Breast epithelium (tissue), 4 donors: ENCODE measurements at regions not wholly inside any gene's neighbourhood (a gene's known extent, or its start where the extent isn't known, plus 50 kb on each side); places are given as distances from the start of the nearest gene placed in this dataset.

ENCODE experiments used
- DNase-seq, 2 donors: peaks; one replicate each; pipeline ENCODE4 v3.0.0-alpha.2; 2019; ENCODE audit warnings: low spot score in 2 of 2
- H3K27ac ChIP-seq, 2 donors: fragments of 200-600 bp; sonication (generic) in 1 of 2; one replicate each; pipeline ENCODE4 v1.5.1; 2016 to 2019; ENCODE audit warnings: mild to moderate bottlenecking in 1 of 2
- H3K27me3 ChIP-seq, 2 donors: fragments of 200-600 bp; sonication (generic) in 1 of 2; one replicate each; pipeline versions ENCODE4 v1.5.1 to v1.6.0; 2017 to 2019; ENCODE audit warnings: control low read depth in 1 of 2, mild to moderate bottlenecking in 1 of 2
- H3K36me3 ChIP-seq: fragments of 200-600 bp; one replicate; pipeline ENCODE4 v1.5.1; 2019
- H3K4me1 ChIP-seq, 2 donors: fragments of 200-600 bp; sonication (generic); one replicate each; pipeline ENCODE4 v1.5.1; 2016 to 2019; ENCODE audit warnings: control low read depth in 1 of 2
- H3K4me3 ChIP-seq, 3 donors: fragments of 200-600 bp; sonication (generic); 1 replicate in 2 of 3; 2 replicates in 1 of 3; pipeline ENCODE4 v1.5.1; 2016 to 2019; ENCODE audit warnings: mild to moderate bottlenecking in 3 of 3, moderate library complexity in 2 of 3
- H3K9me3 ChIP-seq, 2 donors: fragments of 200-600 bp; sonication (generic) in 1 of 2; one replicate each; pipeline ENCODE4 v1.5.1; 2016 to 2019; ENCODE audit warnings: control low read depth in 1 of 2
- CTCF ChIP-seq, 3 donors: fragments of 450-650 bp; IDR thresholded peaks; one replicate each; pipeline ENCODE4 v1.5.1; 2016 to 2017; ENCODE audit warnings: antibody characterized with exemption in 3 of 3, mild to moderate bottlenecking in 3 of 3, moderate library complexity in 3 of 3
- POLR2A ChIP-seq: fragments of 450-650 bp; IDR thresholded peaks from one replicate; pipeline ENCODE4 v1.6.1; 2016; ENCODE audit warnings: antibody characterized with exemption, mild to moderate bottlenecking, moderate library complexity
- POLR2AphosphoS5 ChIP-seq, 3 donors: sonication (generic); formaldehyde crosslinking; IDR thresholded peaks; one replicate each; pipeline ENCODE4 v1.6.1; 2017; ENCODE audit warnings: antibody characterized with exemption in 3 of 3
- intact Hi-C: fragments of 100-400 bp; cut with DNase I; formaldehyde crosslinking; loops from one replicate; pipeline ENCODE4 v1.15.1; 2023; ENCODE audit warnings: low total_unique reads

GRCh38 chr2:128835974-128836373 lies 517.3 kb upstream of the HS6ST1 start:
- Histone ChIP-seq H3K4me3 (no peak overlapping the region), H3K27me3 (no peaks in the 10 kb centered on the region), H3K36me3 (no peaks in the 10 kb centered on the region), H3K9me3 (no peaks in the 10 kb centered on the region), H3K4me1 (no peaks in the 10 kb centered on the region), H3K27ac (no peak overlapping the region)
- intact Hi-C loops, result no loop called here
- TF ChIP-seq POLR2AphosphoS5 (IDR thresholded peaks at IDR 0.05), result no peak
- no peak for TF ChIP-seq POLR2A
- TF ChIP-seq CTCF (IDR thresholded peaks at IDR 0.05), result no peak
- DNase-seq, result no peak

GRCh38 chr2:128836559-128837100 lies 518.0 kb upstream of the HS6ST1 start:
- no peak for TF ChIP-seq POLR2A
- TF ChIP-seq CTCF (IDR thresholded peaks at IDR 0.05), result no peak
- no peak for TF ChIP-seq POLR2AphosphoS5 (IDR thresholded peaks at IDR 0.05)
- Histone ChIP-seq H3K36me3 (no peaks in the 10 kb centered on the region), H3K27ac (no peak overlapping the region), H3K4me3 (no peak overlapping the region), H3K4me1 (no peaks in the 10 kb centered on the region), H3K9me3 (no peaks in the 10 kb centered on the region), H3K27me3 (no peaks in the 10 kb centered on the region)
- no peak for DNase-seq
- intact Hi-C loops, result no loop called here

- no peak for DNase-seq
- Histone ChIP-seq H3K27me3 (no peaks in the 10 kb centered on the region), H3K36me3 (no peaks in the 10 kb centered on the region), H3K9me3 (no peaks in the 10 kb centered on the region), H3K4me3 (no peak overlapping the region), H3K4me1 (no peaks in the 10 kb centered on the region), H3K27ac (no peak overlapping the region)
- no peak for TF ChIP-seq POLR2A
- TF ChIP-seq POLR2AphosphoS5 (IDR thresholded peaks at IDR 0.05), result no peak
- intact Hi-C loops, result no loop called here
These were observed 519.6 kb upstream of the HS6ST1 start for GRCh38 chr2:128838244-128838643.

GRCh38 chr2:128841803-128842202 lies 523.1 kb upstream of the HS6ST1 start:
- intact Hi-C loops, result no loop called here
- Histone ChIP-seq H3K36me3 (no peaks in the 10 kb centered on the region), H3K4me3 (no peak overlapping the region), H3K4me1 (no peaks in the 10 kb centered on the region), H3K9me3 (no peaks in the 10 kb centered on the region), H3K27ac (no peak overlapping the region), H3K27me3 (no peaks in the 10 kb centered on the region)
- TF ChIP-seq POLR2A (no peak), CTCF (IDR thresholded peaks at IDR 0.05) (no peak), POLR2AphosphoS5 (IDR thresholded peaks at IDR 0.05) (no peak)
- DNase-seq, result no peak

- intact Hi-C loops, result no loop called here
- Histone ChIP-seq H3K9me3 (no peaks in the 10 kb centered on the region), H3K27me3 (no peaks in the 10 kb centered on the region), H3K4me1 (no peaks in the 10 kb centered on the region), H3K27ac (no peak overlapping the region), H3K36me3 (no peaks in the 10 kb centered on the region), H3K4me3 (no peak overlapping the region)
- no peak for DNase-seq
- TF ChIP-seq POLR2AphosphoS5 (IDR thresholded peaks at IDR 0.05) (no peak), CTCF (IDR thresholded peaks at IDR 0.05) (no peak), POLR2A (no peak)
These were observed 548.6 kb upstream of the HS6ST1 start for GRCh38 chr2:128867311-128867710.
